CD14-positive monocyte (primary cell): ENCODE measurements at regions not wholly inside any gene's neighbourhood (a gene's known extent, or its start where the extent isn't known, plus 50 kb on each side); places are given as distances from the start of the nearest gene placed in this dataset.

Experiments
- DNase-seq, 3 donors: peaks; one replicate each; pipeline ENCODE4 v3.0.0-alpha.2; 2011 to 2022
- H2AFZ ChIP-seq: 2 replicates; pipeline ENCODE4 v1.6.0; 2012; ENCODE audit warnings: mild to moderate bottlenecking, low read depth, low read length, inconsistent platforms; ENCODE audit not compliant: insufficient read depth, poor library complexity, severe bottlenecking
- H3K27ac ChIP-seq, 2 donors: 1 replicate in 1 of 2; 2 replicates in 1 of 2; pipeline ENCODE4 v1.5.1; 2012 to 2013; ENCODE audit warnings: low read length in 2 of 2, control low read depth in 1 of 2, inconsistent platforms in 1 of 2, low read depth in 1 of 2, mild to moderate bottlenecking in 1 of 2
- H3K27me3 ChIP-seq, 2 donors: one replicate each; pipeline versions ENCODE4 v1.6.0 to v1.6.1; 2011 to 2013; ENCODE audit warnings: low read length in 2 of 2; ENCODE audit not compliant: control insufficient read depth in 2 of 2, insufficient read depth in 2 of 2
- H3K36me3 ChIP-seq, 2 donors: replicated peaks in 1 of 2; 1 replicate in 1 of 2; 2 replicates in 1 of 2; pipeline versions ENCODE4 v1.5.1 to v1.6.1; 2012 to 2013; ENCODE audit warnings: low read length in 2 of 2, control low read depth in 1 of 2, inconsistent platforms in 1 of 2, mild to moderate bottlenecking in 1 of 2; ENCODE audit not compliant: insufficient read depth in 2 of 2, control insufficient read depth in 1 of 2
- H3K4me1 ChIP-seq, 2 donors: 1 replicate in 1 of 2; 2 replicates in 1 of 2; pipeline versions ENCODE4 v1.5.1 to v1.6.1; 2012 to 2013; ENCODE audit warnings: low read length in 2 of 2, control low read depth in 1 of 2, inconsistent platforms in 1 of 2, mild to moderate bottlenecking in 1 of 2, moderate library complexity in 1 of 2; ENCODE audit not compliant: insufficient read depth in 2 of 2, control insufficient read depth in 1 of 2
- H3K4me2 ChIP-seq: replicated peaks from 2 replicates; pipeline ENCODE3; 2012; ENCODE audit warnings: low read length, moderate library complexity, mild to moderate bottlenecking; ENCODE audit not compliant: poor library complexity, severe bottlenecking; ENCODE audit errors: extremely low read depth
- H3K4me3 ChIP-seq, 3 experiments: fragments of 200-600 bp in 1 of 3; sonication (generic) in 1 of 3; replicated peaks in 1 of 3; 1 replicate in 2 of 3; 2 replicates in 1 of 3; pipeline ENCODE4 v1.5.1; 2011 to 2013; ENCODE audit warnings: low read length in 3 of 3, mild to moderate bottlenecking in 3 of 3, control low read depth in 2 of 3, low read depth in 2 of 3, inconsistent platforms in 1 of 3, moderate library complexity in 1 of 3
- H3K79me2 ChIP-seq: 2 replicates; pipeline ENCODE4 v1.6.0; 2012; ENCODE audit warnings: mild to moderate bottlenecking, control low read depth, inconsistent platforms, low read length, moderate library complexity; ENCODE audit not compliant: insufficient read depth
- H3K9ac ChIP-seq: 2 replicates; pipeline ENCODE4 v1.6.0; 2017; ENCODE audit warnings: low read length, mild to moderate bottlenecking; ENCODE audit not compliant: insufficient read depth, poor library complexity, severe bottlenecking
- H3K9me3 ChIP-seq, 2 donors: replicated peaks in 1 of 2; 1 replicate in 1 of 2; 2 replicates in 1 of 2; pipeline versions ENCODE4 v1.5.1 to v1.6.1; 2012 to 2013; ENCODE audit warnings: low read length in 2 of 2, control low read depth in 1 of 2; ENCODE audit not compliant: control insufficient read depth in 1 of 2, insufficient read depth in 1 of 2
- H4K20me1 ChIP-seq: 2 replicates; pipeline ENCODE4 v1.6.0; 2012; ENCODE audit warnings: mild to moderate bottlenecking, low read length, control low read depth, moderate library complexity; ENCODE audit not compliant: insufficient read depth
- H3K27ac Mint-ChIP-seq, 7 donors: one replicate each; pipeline ENCODE4 v1.8.0; 2020; ENCODE audit warnings: mild to moderate bottlenecking in 7 of 7, mixed read lengths in 7 of 7, moderate library complexity in 6 of 7, inconsistent platforms in 2 of 7
- H3K27me3 Mint-ChIP-seq, 3 donors: one replicate each; pipeline ENCODE4 v1.8.0; 2021 to 2022; ENCODE audit warnings: low read depth in 3 of 3, mild to moderate bottlenecking in 3 of 3, mixed read lengths in 3 of 3, moderate library complexity in 3 of 3, inconsistent platforms in 1 of 3
- H3K36me3 Mint-ChIP-seq, 2 donors: one replicate each; pipeline ENCODE4 v1.8.0; 2020; ENCODE audit warnings: mixed read lengths in 2 of 2, inconsistent platforms in 1 of 2, mild to moderate bottlenecking in 1 of 2
- H3K4me1 Mint-ChIP-seq: one replicate; pipeline ENCODE4 v1.8.0; 2020; ENCODE audit warnings: mild to moderate bottlenecking, mixed read lengths
- H3K4me3 Mint-ChIP-seq, 2 donors: one replicate each; pipeline ENCODE4 v1.8.0; 2020; ENCODE audit warnings: mild to moderate bottlenecking in 2 of 2, mixed read lengths in 2 of 2, moderate library complexity in 1 of 2
- H3K9me3 Mint-ChIP-seq, 7 donors: one replicate each; pipeline ENCODE4 v1.8.0; 2020 to 2022; ENCODE audit warnings: mixed read lengths in 7 of 7, mild to moderate bottlenecking in 6 of 7, moderate library complexity in 6 of 7, inconsistent platforms in 2 of 7
- CTCF ChIP-seq: fragments of 200-600 bp; IDR thresholded peaks from one replicate; pipeline ENCODE4 v1.8.0; 2022; ENCODE audit warnings: antibody characterized with exemption, mild to moderate bottlenecking
- WGBS: methylation state at CpG from one replicate; pipeline ENCODE4 v1.1.5; 2013; ENCODE audit warnings: missing lambda C conversion rate; ENCODE audit not compliant: insufficient coverage; 5-methylcytosine and 5-hydroxymethylcytosine counted together
- intact Hi-C, 2 donors: fragments of 100-400 bp; cut with micrococcal nuclease; formaldehyde crosslinking; loops; one replicate each; pipeline versions ENCODE4 v1.15.0 to v1.15.1; 2023

DNA sequence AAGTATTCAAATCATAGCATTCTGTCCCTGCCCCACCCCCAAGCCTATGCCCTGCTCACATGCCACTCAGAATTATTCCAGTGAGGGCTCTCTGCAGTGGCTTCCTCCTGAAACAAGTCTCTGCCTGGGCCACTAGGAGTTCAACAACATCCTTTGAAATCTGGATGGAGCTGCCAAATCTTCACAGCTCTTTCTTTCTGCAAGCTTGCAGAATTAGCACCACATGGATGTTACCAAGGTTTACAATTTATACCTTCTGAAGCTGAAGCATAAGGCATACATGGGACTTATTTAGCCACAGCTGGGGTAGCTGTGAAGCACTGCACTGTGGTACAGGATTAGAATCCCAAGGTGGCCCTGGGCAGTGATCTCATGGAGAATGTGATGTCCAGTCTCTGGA lies 577.5 kb downstream of the CD109 start:
- TF ChIP-seq CTCF, result no peak
- Histone ChIP-seq H3K9me3 (no peaks in the 10 kb centered on the region), H3K27ac (no peak overlapping the region), H3K36me3 (no peaks in the 10 kb centered on the region), H4K20me1 (no peaks in the 10 kb centered on the region), H3K4me1 (no peaks in the 10 kb centered on the region), H3K4me3 (no peak overlapping the region), H3K27me3 (no peaks in the 10 kb centered on the region), H2AFZ (no peak overlapping the region), H3K4me2 (no peak overlapping the region), H3K9ac (no peak overlapping the region), H3K79me2 (no peaks in the 10 kb centered on the region)
- Mint-ChIP-seq H3K36me3 (no peaks in the 10 kb centered on the region), H3K4me1 (no peaks in the 10 kb centered on the region), H3K9me3 (no peaks in the 10 kb centered on the region), H3K4me3 (no peak overlapping the region), H3K27me3 (peaks cover 0 to 2% (median 0%) of the 10 kb centered on the region in 3 donors), H3K27ac (no peak overlapping the region)
- intact Hi-C loops, result no loop called here
- DNase-seq, result no peak

DNA sequence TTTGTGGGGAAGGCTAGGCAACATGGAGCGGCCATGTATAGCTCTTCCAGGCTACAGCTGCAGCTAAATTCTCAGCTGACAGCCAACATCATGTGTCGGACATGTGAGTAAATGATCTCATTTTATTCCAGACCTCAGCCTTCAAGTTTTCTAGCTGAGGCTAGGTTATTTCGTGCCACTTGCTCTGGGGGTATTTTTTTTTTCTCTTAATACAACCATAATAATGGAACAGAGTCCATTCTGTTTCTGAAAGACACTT lies 573.5 kb downstream of the CD109 start:
- WGBS, result 83% methylated on average over 1 of the region's 3 CpGs
- no peak for DNase-seq
- no peaks in the 10 kb centered on the region for H3K9me3 Mint-ChIP-seq
- Histone ChIP-seq H3K9ac (no peak overlapping the region), H3K4me2 (no peak overlapping the region), H3K4me1 (no peaks in the 10 kb centered on the region), H2AFZ (no peak overlapping the region), H3K36me3 (no peaks in the 10 kb centered on the region), H3K4me3 (no peak overlapping the region), H4K20me1 (no peaks in the 10 kb centered on the region), H3K9me3 (no peaks in the 10 kb centered on the region), H3K79me2 (no peaks in the 10 kb centered on the region), H3K27me3 (no peaks in the 10 kb centered on the region), H3K27ac (no peak overlapping the region)
- no peaks in the 10 kb centered on the region for H3K36me3 Mint-ChIP-seq
- no peak overlapping the region for H3K27ac Mint-ChIP-seq
- TF ChIP-seq CTCF, result no peak
- intact Hi-C loops, result no loop called here
- peaks cover 0 to 2% (median 0%) of the 10 kb centered on the region in 3 donors for H3K27me3 Mint-ChIP-seq
- no peaks in the 10 kb centered on the region for H3K4me1 Mint-ChIP-seq
- H3K4me3 Mint-ChIP-seq, result no peak overlapping the region
